Activated CD4-positive, alpha-beta T cell treated with anti-CD3 and anti-CD28 coated beads, Interleukin-2, amount 50 U/mL, for 48 hours (primary cell): ENCODE measurements at regions not wholly inside any gene's neighbourhood (a gene's known extent, or its start where the extent isn't known, plus 50 kb on each side); places are given as distances from the start of the nearest gene placed in this dataset.

Experiments used
- DNase-seq, 2 experiments: peaks; one replicate each; pipeline ENCODE4 v3.0.0-alpha.2; 2020

GRCh38 chr4:83699358-83699757 is 163.4 kb downstream of the GPAT3 start:
- no peak for DNase-seq

DNA sequence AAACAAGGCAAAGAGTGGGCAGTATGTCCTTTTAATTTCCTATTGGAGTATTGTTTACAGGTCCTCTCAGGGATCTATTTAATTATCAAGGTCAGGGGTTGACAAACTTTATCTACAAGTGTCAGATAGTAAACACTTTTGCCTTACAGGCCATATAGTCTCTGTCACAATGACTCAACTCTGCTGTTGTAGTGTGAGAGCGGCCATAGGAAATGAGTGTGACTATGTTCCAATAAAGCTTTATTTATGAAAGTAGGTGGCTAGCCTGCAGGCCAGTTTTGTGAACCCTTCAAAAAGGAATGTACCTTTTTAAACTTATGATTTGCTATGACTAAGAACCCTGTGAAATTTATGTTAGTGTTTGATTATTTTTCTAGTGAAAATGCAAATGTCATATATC is 156.1 kb downstream of the GPAT3 start:
- DNase-seq = no peak

DNA sequence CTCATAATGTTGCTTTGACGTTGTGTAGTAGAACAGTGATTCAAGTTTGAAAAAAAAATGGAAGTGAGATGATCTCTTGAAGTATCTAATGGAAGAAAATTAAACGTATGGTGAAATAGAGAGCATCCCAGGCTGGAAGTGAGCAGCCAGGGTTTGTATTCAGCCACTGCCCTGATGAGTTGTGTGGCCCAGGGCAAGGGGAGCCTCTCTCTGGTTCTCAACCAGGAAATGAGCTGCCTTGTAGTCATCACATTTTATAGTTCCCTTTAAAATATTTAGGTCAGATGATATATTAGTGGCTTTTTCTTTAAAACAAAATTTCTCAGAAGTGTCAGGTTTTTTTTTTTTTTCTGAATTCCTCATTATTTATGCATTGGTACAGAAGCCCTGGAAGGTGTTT is 150.3 kb downstream of the GPAT3 start:
- no peak for DNase-seq

DNA sequence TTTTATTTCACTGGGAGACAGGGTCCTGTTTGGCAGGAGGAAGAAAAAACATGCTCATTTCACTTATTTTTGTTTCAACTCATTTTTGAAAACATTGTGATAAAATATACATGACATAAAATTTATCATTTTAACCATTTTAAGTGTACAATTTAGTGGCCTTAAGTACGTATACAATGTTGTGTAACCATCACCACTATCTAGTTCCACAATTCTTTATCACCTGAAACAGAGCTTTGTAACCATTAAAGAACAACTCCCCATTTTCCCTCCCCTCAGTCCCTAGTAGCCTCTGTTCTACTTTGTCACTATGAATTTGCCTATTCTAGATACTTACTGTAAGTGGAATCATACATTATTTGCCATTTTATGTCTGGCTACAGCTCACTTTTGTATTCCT is 143.8 kb downstream of the GPAT3 start:
- no peak for DNase-seq

DNA sequence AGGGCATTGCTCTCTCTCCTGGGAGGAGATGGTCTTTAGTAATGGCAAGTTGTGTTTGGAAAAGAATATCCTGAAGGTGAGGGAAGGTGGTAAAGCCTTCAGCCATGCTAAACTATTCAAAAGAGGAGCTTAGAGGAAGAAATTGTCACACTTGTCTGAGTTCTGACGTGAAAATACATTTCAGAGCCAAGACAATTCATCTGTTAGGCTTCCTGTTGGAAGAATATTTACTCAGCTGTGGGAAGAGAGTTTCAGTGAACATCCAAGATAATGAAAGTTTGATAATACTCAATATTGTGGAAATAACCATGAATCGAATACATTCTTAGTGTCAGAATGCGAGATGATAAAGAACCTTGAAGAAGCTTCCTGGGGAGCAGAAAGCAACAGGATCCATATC is 143.3 kb downstream of the GPAT3 start:
- no peak for DNase-seq

GRCh38 chr4:83677656-83678055 is 141.7 kb downstream of the GPAT3 start:
- DNase-seq = no peak

- no peak for DNase-seq
These were observed 128.8 kb downstream of the GPAT3 start for GRCh38 chr4:83664741-83665140.

DNA sequence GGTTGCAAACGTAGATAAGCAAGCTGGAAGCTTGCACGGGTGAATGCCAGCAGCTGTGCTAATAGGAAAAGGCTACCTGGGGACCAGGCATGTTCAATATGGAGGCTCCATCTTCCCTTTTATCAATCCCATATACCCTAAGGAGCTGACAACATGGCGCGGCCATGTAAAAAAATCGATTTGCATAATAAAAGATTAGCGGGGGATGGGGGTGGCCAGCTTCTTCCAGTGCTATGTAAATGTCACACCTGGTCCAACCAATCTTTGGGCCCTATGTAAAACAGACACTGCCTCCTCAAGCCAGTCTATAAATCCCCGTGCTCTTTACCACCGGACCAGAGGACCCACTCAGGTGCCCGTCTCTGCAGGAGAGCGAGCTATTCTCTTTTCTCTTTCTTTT is 128.2 kb downstream of the GPAT3 start:
- no peak for DNase-seq

GRCh38 chr4:83662204-83662603 is 126.3 kb downstream of the GPAT3 start:
- no peak for DNase-seq

- DNase-seq = no peak
These were observed 125.5 kb downstream of the GPAT3 start for GRCh38 chr4:83661359-83661758.

DNA sequence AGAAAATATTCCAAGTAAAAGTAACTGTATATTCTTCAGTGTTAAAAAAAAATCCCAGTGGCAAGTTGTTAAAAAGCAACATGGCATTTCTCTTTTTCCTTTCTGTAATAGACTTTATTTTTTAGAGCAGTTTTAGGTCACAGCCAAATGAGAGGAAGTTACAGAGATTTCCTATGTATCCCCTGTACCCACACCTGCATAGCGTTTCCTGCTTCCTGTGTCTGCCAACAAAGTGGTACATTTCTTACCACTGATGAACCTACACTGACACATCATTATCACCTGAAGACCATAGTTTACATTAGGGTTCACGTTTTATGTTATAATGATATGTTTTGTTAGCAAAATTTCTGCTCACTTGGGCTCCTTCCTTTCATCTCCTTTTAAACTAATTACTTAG is 124.7 kb downstream of the GPAT3 start:
- DNase-seq = no peak

- no peak for DNase-seq
These were observed 122.9 kb downstream of the GPAT3 start for GRCh38 chr4:83658806-83659205.

DNA sequence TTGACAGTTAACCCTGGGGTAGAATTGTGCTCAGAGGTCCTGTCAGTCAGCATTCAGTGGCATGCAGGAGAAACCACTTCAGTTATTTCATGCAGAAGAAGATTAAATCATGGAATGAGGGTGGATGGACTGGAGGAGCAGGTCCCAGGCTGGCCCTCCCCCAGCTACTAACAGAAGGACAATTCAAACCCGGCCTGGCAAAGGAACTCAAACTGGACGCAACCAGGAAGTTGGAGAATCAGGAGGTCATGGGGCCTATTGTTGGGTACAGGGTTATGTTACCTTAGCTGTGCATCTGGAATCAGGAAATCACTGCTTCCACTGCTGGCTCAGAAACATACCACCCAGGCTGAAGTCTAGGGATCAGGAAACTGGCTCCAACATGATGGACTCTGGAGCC is 121.4 kb downstream of the GPAT3 start:
- no peak for DNase-seq
